Natural killer cell (primary cell): ENCODE measurements at regions not wholly inside any gene's neighbourhood (a gene's known extent, or its start where the extent isn't known, plus 50 kb on each side); places are given as distances from the start of the nearest gene placed in this dataset.

ENCODE experiments used
- ATAC-seq, 3 donors: fragments of 150-1000 bp in 2 of 3; fragments of 200-7000 bp in 1 of 3; cut with Tn5 transposase; 1 replicate in 1 of 3; 2 replicates in 2 of 3; pipeline ENCODE4 v1.10.0; 2021; ENCODE audit warnings: mild to moderate bottlenecking in 2 of 3, moderate library complexity in 2 of 3
- DNase-seq, 2 donors: peaks; one replicate each; pipeline versions ENCODE4 v3.0.0 to v3.0.0-alpha.2; 2013 to 2021; ENCODE audit warnings: mixed read lengths in 1 of 2
- H3K27ac ChIP-seq: one replicate; pipeline ENCODE4 v1.5.1; 2013; ENCODE audit warnings: mild to moderate bottlenecking, low read length
- H3K27me3 ChIP-seq: one replicate; pipeline ENCODE4 v1.6.1; 2013; ENCODE audit warnings: low read length; ENCODE audit not compliant: control insufficient read depth, insufficient read depth
- H3K36me3 ChIP-seq: one replicate; pipeline ENCODE4 v1.6.1; 2013; ENCODE audit warnings: low read length; ENCODE audit not compliant: control insufficient read depth, insufficient read depth
- H3K4me1 ChIP-seq: one replicate; pipeline ENCODE4 v1.6.1; 2013; ENCODE audit warnings: low read length; ENCODE audit not compliant: control insufficient read depth, insufficient read depth
- H3K4me3 ChIP-seq: one replicate; pipeline ENCODE4 v1.5.1; 2013; ENCODE audit warnings: low read length
- H3K9me3 ChIP-seq: one replicate; pipeline ENCODE4 v1.6.1; 2013; ENCODE audit warnings: low read length; ENCODE audit not compliant: control insufficient read depth, insufficient read depth
- H3K27ac Mint-ChIP-seq, 2 donors: one replicate each; pipeline ENCODE4 v1.8.0; 2022; ENCODE audit warnings: mild to moderate bottlenecking in 2 of 2, mixed read lengths in 2 of 2, moderate library complexity in 1 of 2
- H3K27me3 Mint-ChIP-seq, 2 donors: one replicate each; pipeline ENCODE4 v1.8.0; 2022; ENCODE audit warnings: low read depth in 2 of 2, mixed read lengths in 2 of 2
- H3K36me3 Mint-ChIP-seq: one replicate; pipeline ENCODE4 v1.8.0; 2022; ENCODE audit warnings: mixed read lengths
- H3K4me1 Mint-ChIP-seq, 2 donors: one replicate each; pipeline ENCODE4 v1.8.0; 2022; ENCODE audit warnings: mixed read lengths in 2 of 2
- H3K4me3 Mint-ChIP-seq: one replicate; pipeline ENCODE4 v1.8.0; 2022; ENCODE audit warnings: mild to moderate bottlenecking, moderate library complexity, mixed read lengths
- H3K9me3 Mint-ChIP-seq, 2 donors: one replicate each; pipeline ENCODE4 v1.8.0; 2022; ENCODE audit warnings: mixed read lengths in 2 of 2
- CTCF ChIP-seq: fragments of 200-600 bp; IDR thresholded peaks from one replicate; pipeline ENCODE4 v1.8.0; 2022; ENCODE audit warnings: antibody characterized with exemption
- WGBS: methylation state at CpG from one replicate; pipeline ENCODE4 v1.1.7; 2013; ENCODE audit warnings: missing lambda C conversion rate; ENCODE audit not compliant: insufficient coverage; 5-methylcytosine and 5-hydroxymethylcytosine counted together
- intact Hi-C: fragments of 100-400 bp; cut with micrococcal nuclease; formaldehyde crosslinking; loops from one replicate; pipeline ENCODE4 v1.14.2; 2022

DNA sequence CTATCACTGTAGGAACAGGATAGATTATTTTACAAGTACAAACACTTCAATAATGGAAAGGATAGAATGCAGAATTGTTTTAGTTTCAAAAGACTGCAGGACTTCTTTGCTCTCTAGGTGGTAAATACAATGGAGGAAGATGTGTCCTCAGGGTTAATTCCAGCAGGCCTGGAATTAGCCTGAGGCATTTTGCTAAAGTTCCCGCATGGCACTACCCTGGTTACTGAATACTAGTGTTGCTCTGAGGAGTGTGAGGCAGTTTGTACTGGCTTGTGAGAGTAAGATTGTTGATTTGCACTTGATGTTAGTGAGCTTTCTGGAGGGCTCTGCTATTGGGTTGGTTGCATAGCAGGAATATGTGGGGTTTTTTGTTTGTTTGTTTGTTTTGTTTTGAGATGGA lies 61.4 kb downstream of the FASLG start:
- 96% methylated on average over 1 of the region's 1 CpG for WGBS
- Mint-ChIP-seq H3K36me3 (no peaks in the 10 kb centered on the region), H3K4me3 (no peak overlapping the region), H3K4me1 (peaks cover 50 to 56% of the 10 kb centered on the region in 2 donors), H3K27ac (no peak overlapping the region), H3K9me3 (no peaks in the 10 kb centered on the region), H3K27me3 (no peaks in the 10 kb centered on the region)
- Histone ChIP-seq H3K27ac (no peak overlapping the region), H3K4me1 (peaks cover 26% of the 10 kb centered on the region), H3K4me3 (no peak overlapping the region), H3K36me3 (no peaks in the 10 kb centered on the region), H3K27me3 (no peaks in the 10 kb centered on the region), H3K9me3 (no peaks in the 10 kb centered on the region)
- intact Hi-C loops: loop anchor here (2.0 kb wide), 1 partner anchor 270 kb away; no protein-coding TSS in a partner anchor
- DNase-seq (no peak), ATAC-seq (no peak)
- no peak for TF ChIP-seq CTCF

- intact Hi-C loops: no loop called here
- peaks cover 0 to 2% of the 10 kb centered on the region in 2 donors for H3K9me3 Mint-ChIP-seq
- no peaks in the 10 kb centered on the region for H3K27me3 Mint-ChIP-seq
- no peak overlapping the region for H3K27ac Mint-ChIP-seq
- 93% methylated on average over 1 of the region's 1 CpG for WGBS
- no peaks in the 10 kb centered on the region for H3K36me3 Mint-ChIP-seq
- H3K4me3 Mint-ChIP-seq: no peak overlapping the region
- Histone ChIP-seq H3K27ac (no peak overlapping the region), H3K27me3 (no peaks in the 10 kb centered on the region), H3K4me1 (peaks cover 22% of the 10 kb centered on the region), H3K36me3 (no peaks in the 10 kb centered on the region), H3K9me3 (peaks cover 6% of the 10 kb centered on the region), H3K4me3 (no peak overlapping the region)
- DNase-seq (no peak), ATAC-seq (no peak)
- peaks cover 35 to 43% of the 10 kb centered on the region in 2 donors for H3K4me1 Mint-ChIP-seq
- no peak for TF ChIP-seq CTCF
Measured at GRCh38 chr1:172723251-172723650, 64.3 kb downstream of the FASLG start.

- peaks cover 30 to 35% of the 10 kb centered on the region in 2 donors for H3K4me1 Mint-ChIP-seq
- Histone ChIP-seq H3K4me1 (peaks cover 20% of the 10 kb centered on the region), H3K27ac (no peak overlapping the region), H3K4me3 (no peak overlapping the region), H3K36me3 (no peaks in the 10 kb centered on the region), H3K9me3 (peaks cover 6% of the 10 kb centered on the region), H3K27me3 (no peaks in the 10 kb centered on the region)
- DNase-seq (no peak), ATAC-seq (no peak)
- intact Hi-C loops: no loop called here
- H3K27me3 Mint-ChIP-seq: no peaks in the 10 kb centered on the region
- no peak overlapping the region for H3K4me3 Mint-ChIP-seq
- no peak for TF ChIP-seq CTCF
- peak overlapping the region; percentile 7 to 11 for H3K27ac Mint-ChIP-seq
- H3K9me3 Mint-ChIP-seq: peaks cover 0 to 2% of the 10 kb centered on the region in 2 donors
- no peaks in the 10 kb centered on the region for H3K36me3 Mint-ChIP-seq
Measured at GRCh38 chr1:172724232-172724631, 65.3 kb downstream of the FASLG start.
